Mucosa of descending colon (tissue), 3 donors: ENCODE measurements at regions not wholly inside any gene's neighbourhood (a gene's known extent, or its start where the extent isn't known, plus 50 kb on each side); places are given as distances from the start of the nearest gene placed in this dataset.
A peak's percentile ranks its signal among the peaks of the same experiment; 100 is the strongest.

Source experiments
- ATAC-seq: fragments of 200-7000 bp; cut with Tn5 transposase; one replicate; pipeline ENCODE4 v1.9.1; 2020; ENCODE audit warnings: mild to moderate bottlenecking, moderate library complexity
- DNase-seq, 3 donors: peaks; one replicate each; pipeline ENCODE4 v3.0.0-alpha.2; 2020
- H3K36me3 ChIP-seq: fragments of 200-600 bp; one replicate; pipeline ENCODE4 v1.8.0; 2021; ENCODE audit warnings: low read depth, mild to moderate bottlenecking
- H3K4me1 ChIP-seq: fragments of 200-600 bp; one replicate; pipeline ENCODE4 v1.8.0; 2021; ENCODE audit warnings: low read depth, mild to moderate bottlenecking
- H3K4me3 ChIP-seq: fragments of 200-600 bp; one replicate; pipeline ENCODE4 v1.8.0; 2021; ENCODE audit warnings: mild to moderate bottlenecking
- H3K9me3 ChIP-seq: fragments of 200-600 bp; one replicate; pipeline ENCODE4 v1.8.0; 2021; ENCODE audit warnings: mild to moderate bottlenecking
- intact Hi-C, 2 donors: fragments of 100-400 bp; cut with DNase I in 1 of 2; cut with micrococcal nuclease in 1 of 2; formaldehyde crosslinking; loops; one replicate each; pipeline versions ENCODE4 v1.11.0 to v1.11.1; 2022; cut with DNase I, micrococcal nuclease
- TF ChIP-seq, protein P1 (sequence below): fragments of 200-600 bp; IDR thresholded peaks from one replicate; pipeline ENCODE4 v1.8.0; 2022; ENCODE audit warnings: antibody characterized with exemption, mild to moderate bottlenecking
- donor health status: DM: no; HTN: no; CAD: no; lungs with moderate emphysema.
- donor health status: DM: no; HTN: no; CAD: no.
- donor health status: DM: no; HTN: yes; CAD: no.

DNA sequence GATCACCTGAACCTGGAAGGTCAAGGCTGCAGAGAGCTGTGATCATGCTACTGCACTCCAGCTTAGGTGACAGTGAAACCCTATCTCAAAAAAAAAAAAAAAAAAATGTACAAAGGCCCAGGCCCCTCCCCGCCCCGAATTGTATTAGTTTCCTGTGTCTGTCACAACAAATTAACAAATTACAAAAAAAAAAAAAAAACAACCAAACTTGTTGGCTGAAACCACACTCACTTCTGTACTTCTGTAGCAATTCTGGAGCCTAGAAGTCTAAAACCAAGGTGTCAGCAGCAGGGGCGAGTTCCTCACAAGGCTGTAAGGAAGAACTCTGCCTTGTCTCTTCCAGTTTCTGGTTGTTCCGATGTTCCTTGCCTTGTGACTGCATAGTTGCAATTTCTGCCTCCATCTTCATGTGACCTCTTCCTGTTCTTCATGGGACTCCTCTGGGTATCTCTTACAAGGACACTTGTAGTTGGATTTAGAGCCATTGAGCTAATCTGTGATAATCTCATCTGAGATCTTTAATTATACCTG lies 100.8 kb upstream of the ZSWIM2 start:
- Histone ChIP-seq H3K9me3 (no peaks in the 10 kb centered on the region), H3K4me3 (no peak overlapping the region), H3K4me1 (no peaks in the 10 kb centered on the region), H3K36me3 (no peaks in the 10 kb centered on the region)
- TF ChIP-seq, protein P1, sequence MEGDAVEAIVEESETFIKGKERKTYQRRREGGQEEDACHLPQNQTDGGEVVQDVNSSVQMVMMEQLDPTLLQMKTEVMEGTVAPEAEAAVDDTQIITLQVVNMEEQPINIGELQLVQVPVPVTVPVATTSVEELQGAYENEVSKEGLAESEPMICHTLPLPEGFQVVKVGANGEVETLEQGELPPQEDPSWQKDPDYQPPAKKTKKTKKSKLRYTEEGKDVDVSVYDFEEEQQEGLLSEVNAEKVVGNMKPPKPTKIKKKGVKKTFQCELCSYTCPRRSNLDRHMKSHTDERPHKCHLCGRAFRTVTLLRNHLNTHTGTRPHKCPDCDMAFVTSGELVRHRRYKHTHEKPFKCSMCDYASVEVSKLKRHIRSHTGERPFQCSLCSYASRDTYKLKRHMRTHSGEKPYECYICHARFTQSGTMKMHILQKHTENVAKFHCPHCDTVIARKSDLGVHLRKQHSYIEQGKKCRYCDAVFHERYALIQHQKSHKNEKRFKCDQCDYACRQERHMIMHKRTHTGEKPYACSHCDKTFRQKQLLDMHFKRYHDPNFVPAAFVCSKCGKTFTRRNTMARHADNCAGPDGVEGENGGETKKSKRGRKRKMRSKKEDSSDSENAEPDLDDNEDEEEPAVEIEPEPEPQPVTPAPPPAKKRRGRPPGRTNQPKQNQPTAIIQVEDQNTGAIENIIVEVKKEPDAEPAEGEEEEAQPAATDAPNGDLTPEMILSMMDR, result no peak
- DNase-seq (peak in 1 of 3 donors; percentile 17), ATAC-seq (peak; percentile 26)
- intact Hi-C loops, result no loop called here

DNA sequence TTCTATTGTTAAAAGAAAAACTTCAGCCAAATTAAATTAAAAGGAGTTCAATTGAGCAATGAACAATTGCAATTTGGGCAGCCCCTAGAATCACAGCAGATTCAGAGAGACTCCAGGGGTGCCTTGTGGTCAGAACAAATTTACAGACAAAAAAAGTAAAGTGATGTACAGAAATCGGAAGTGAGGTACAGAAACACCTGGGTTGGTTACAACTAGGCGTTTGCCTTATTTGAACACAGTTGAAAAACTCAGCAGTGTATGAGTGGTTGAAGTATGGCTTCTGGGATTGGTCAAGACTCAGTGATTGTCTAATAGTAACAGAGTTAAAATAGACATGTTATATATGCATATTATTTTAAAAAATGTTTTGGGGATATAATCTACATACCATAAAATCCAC lies 98.5 kb upstream of the ZSWIM2 start:
- TF ChIP-seq, protein P1, result no peak
- H3K4me1 ChIP-seq, result no peaks in the 10 kb centered on the region
- H3K9me3 ChIP-seq, result no peaks in the 10 kb centered on the region
- ATAC-seq, result no peak
- H3K36me3 ChIP-seq, result no peaks in the 10 kb centered on the region
- no peak overlapping the region for H3K4me3 ChIP-seq
- no peak for DNase-seq
- intact Hi-C loops, result no loop called here

DNA sequence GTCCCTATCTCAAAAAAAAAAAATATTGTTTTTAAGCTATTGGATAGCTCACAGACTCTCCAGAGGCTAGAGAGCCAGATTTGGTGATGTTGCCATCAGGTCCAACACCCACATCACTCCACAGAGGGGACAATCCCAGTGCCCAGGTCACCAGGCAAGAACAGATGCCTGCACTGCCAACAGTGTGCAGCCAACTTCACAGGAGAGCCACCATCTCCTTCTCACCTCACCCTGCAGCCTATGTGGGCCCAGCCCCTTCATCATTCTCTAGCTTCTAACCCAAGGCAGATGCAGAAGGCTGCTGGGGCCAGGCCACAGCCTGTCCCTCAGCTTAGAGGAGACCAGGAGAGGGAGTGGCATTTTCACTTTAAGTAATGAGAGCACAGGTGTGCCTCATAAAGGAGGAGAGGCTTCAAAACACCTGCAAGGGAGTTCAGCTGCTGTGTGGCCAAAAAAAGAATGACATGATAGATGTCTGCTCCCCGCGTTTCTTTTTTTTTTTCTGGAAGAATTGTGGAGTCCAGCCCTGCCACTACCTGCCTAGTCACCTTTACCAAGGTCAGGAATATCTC lies 98.0 kb upstream of the ZSWIM2 start:
- DNase-seq (no peak), ATAC-seq (no peak)
- TF ChIP-seq, protein P1, result no peak
- no peaks in the 10 kb centered on the region for H3K9me3 ChIP-seq
- intact Hi-C loops, result no loop called here
- H3K36me3 ChIP-seq, result no peaks in the 10 kb centered on the region
- H3K4me1 ChIP-seq, result no peaks in the 10 kb centered on the region
- no peak overlapping the region for H3K4me3 ChIP-seq

DNA sequence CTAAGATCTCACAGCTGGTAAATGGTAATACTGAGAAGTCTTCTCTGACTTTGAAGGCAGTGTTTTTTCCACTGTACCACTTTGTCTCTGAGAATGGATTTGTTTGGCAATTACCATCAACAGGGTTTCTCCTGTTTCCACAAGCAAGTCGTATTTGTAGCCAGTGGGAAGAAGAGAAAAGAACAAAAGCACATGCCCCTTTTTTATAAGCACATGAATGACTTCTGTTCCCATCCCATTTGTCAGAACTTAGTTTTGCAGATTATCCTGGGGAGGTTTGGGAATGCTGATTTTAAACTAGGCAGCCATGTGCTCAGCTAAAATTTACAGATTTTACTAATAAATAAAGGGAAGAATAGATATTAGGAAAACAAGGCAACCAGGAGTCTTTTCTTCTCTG lies 92.9 kb upstream of the ZSWIM2 start:
- Histone ChIP-seq H3K9me3 (no peaks in the 10 kb centered on the region), H3K4me3 (no peak overlapping the region), H3K36me3 (no peaks in the 10 kb centered on the region), H3K4me1 (no peaks in the 10 kb centered on the region)
- intact Hi-C loops, result no loop called here
- no peak for DNase-seq
- TF ChIP-seq, protein P1, result no peak
- ATAC-seq, result no peak

DNA sequence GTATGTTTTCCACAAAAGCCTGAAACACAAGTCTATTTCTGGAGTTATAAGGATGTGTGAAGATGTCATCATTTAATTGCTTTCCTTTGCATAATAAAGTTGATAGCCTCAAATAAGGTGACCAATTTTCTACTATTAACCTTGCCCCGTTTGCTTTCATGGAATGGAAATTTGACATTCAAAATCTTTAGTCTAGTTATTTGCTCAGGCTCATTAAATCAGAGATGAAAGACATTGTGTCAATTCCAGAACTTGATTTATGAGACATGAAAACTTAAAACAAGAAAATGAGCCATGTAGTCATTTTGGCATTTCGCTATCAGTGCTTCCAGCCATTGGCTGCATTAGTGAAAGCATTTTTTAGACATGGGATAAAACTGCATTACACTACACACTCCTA lies 91.5 kb upstream of the ZSWIM2 start:
- no peaks in the 10 kb centered on the region for H3K36me3 ChIP-seq
- intact Hi-C loops, result no loop called here
- H3K9me3 ChIP-seq, result no peaks in the 10 kb centered on the region
- ATAC-seq (no peak), DNase-seq (no peak)
- TF ChIP-seq, protein P1, result no peak
- H3K4me1 ChIP-seq, result no peaks in the 10 kb centered on the region
- no peak overlapping the region for H3K4me3 ChIP-seq

DNA sequence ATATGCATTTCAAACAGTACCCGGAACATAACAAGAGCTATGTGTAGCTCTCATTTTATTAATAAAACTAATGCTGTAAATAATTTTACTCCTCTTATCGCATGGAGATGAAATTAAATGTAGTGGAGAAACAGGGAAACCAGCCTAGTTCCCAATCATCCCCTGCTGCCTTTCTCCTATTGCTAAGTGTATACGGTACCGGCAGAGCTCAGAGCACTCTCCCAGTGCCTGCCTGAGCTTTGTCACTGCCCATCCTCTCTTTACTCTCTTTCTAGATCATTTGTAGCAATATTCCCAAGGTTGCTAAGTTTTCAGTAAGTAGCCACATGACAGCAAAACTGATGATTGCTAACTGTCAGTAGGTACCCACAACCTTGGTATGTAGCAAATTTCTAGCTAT lies 85.5 kb upstream of the ZSWIM2 start:
- ATAC-seq (no peak), DNase-seq (no peak)
- intact Hi-C loops, result no loop called here
- TF ChIP-seq, protein P1, result no peak
- H3K9me3 ChIP-seq, result no peaks in the 10 kb centered on the region
- no peak overlapping the region for H3K4me3 ChIP-seq
- H3K36me3 ChIP-seq, result no peaks in the 10 kb centered on the region
- no peaks in the 10 kb centered on the region for H3K4me1 ChIP-seq
